Astrocyte of the spinal cord (primary cell): ENCODE measurements at regions not wholly inside any gene's neighbourhood (a gene's known extent, or its start where the extent isn't known, plus 50 kb on each side); places are given as distances from the start of the nearest gene placed in this dataset.

Experiments used
- DNase-seq: peaks from one replicate; pipeline ENCODE4 v3.0.0; 2011; ENCODE audit warnings: low read depth, low spot score
- H3K4me3 ChIP-seq: 2 replicates; pipeline ENCODE4 v1.5.1; 2011; ENCODE audit warnings: low read depth, mild to moderate bottlenecking, low read length, moderate library complexity
- CTCF ChIP-seq: IDR thresholded peaks from 2 replicates; pipeline ENCODE4 v1.5.1; 2012; ENCODE audit warnings: low read depth, mild to moderate bottlenecking, low read length, inconsistent platforms
- in situ Hi-C: cut with HindIII; loops from 2 replicates; pipeline ENCODE4 v1.10.0; 2017; ENCODE audit warnings: low sequenced_read_pairs

DNA sequence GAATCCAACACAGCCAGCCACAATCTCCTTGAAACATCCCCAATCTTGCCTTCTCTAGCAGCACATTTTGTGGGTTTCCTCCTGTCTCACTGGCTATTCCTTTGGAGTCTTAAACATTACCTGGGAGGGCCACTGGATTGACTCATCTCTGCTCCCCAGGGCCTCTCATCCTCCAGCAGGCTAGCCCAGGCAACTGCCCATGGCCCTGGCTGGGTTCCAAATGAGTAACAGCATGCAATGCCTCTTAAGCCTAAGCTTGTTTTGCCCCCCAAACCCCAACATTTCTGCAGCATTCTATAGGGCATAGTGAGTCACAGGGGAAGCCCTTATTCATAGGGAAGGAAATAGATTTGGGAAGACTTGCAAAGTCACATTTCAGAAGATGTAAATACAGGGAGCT, 204.9 kb downstream of the FOXA2 start:
- no peak for TF ChIP-seq CTCF
- H3K4me3 ChIP-seq = no peak overlapping the region
- peak; percentile 55 for DNase-seq
- in situ Hi-C loops = no loop called here

- H3K4me3 ChIP-seq = no peak overlapping the region
- in situ Hi-C loops = no loop called here
- TF ChIP-seq CTCF = no peak
- peak; percentile 57 for DNase-seq
Observed at GRCh38 chr20:22374678-22375590, 209.4 kb downstream of the FOXA2 start.

DNA sequence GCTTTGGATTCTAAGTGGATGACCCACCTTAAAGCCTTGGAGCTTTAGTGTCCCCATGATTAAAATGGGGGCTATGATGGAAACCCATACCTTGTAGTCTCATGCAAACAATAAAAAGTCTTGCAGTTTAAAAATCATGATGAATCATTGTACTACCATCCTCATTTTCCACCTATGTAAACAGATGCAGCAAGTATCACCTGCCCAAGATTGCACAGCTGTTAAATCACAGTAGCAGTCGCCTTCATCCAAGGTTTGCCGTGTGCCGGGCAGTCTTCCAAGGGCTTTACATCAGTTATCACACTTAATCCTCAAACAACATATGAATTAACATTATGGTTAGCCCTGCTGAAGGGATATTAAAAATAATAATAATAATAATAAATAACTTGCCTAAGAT, 210.3 kb downstream of the FOXA2 start:
- H3K4me3 ChIP-seq = no peak overlapping the region
- in situ Hi-C loops = no loop called here
- no peak for TF ChIP-seq CTCF
- no peak for DNase-seq

- no peak for DNase-seq
- H3K4me3 ChIP-seq = no peak overlapping the region
- no peak for TF ChIP-seq CTCF
- in situ Hi-C loops = no loop called here
Observed at GRCh38 chr20:22373164-22373895, 211.0 kb downstream of the FOXA2 start.

- no peak for TF ChIP-seq CTCF
- no peak overlapping the region for H3K4me3 ChIP-seq
- DNase-seq = peak; percentile 28
- in situ Hi-C loops = no loop called here
Observed at GRCh38 chr20:22371843-22372242, 212.5 kb downstream of the FOXA2 start.

DNA sequence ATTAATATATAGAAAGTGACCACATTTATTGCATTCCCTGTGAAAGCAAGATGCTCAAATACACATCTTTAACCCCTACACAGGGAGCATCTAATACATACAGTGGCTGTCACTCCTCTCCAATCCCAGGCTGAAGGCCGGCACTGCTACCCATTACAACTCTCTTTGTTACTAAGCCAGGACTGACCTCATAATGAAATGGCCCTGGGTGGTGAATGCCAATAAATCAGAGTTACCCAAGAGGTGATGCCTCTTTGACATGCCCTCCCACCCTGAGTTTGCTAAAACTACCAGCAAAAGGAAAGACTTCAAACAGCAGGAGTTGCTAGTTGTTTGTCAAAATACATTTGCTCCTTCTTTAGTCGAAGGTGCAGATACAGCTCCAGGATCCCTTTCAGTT, 214.2 kb downstream of the FOXA2 start:
- DNase-seq = no peak
- H3K4me3 ChIP-seq = no peak overlapping the region
- no peak for TF ChIP-seq CTCF
- in situ Hi-C loops = no loop called here
